IMR-90 (cell line): ENCODE measurements at regions not wholly inside any gene's neighbourhood (a gene's known extent, or its start where the extent isn't known, plus 50 kb on each side); places are given as distances from the start of the nearest gene placed in this dataset.

Experiments
- ATAC-seq: fragments of 200-7000 bp; cut with Tn5 transposase; 2 replicates; pipeline ENCODE4 v1.9.1; 2020; ENCODE audit warnings: low read depth, mild to moderate bottlenecking, moderate library complexity
- BruUV-seq: library from RNA; stranded (reverse); fragments of 400-500 nt; replicated peaks from 2 replicates; lab custom pipeline; 2021; lab: Mats Ljungman, UMichigan
- CTCF ChIA-PET: fragments of 300-600 bp; formaldehyde crosslinking; extraction: SDS; loops from one replicate; lab custom pipeline; 2021; ENCODE audit warnings: antibody characterized with exemption; lab: Yijun Ruan, JAX
- POLR2A ChIA-PET: fragments of 300-600 bp; sonication (Branson Sonifier 250); formaldehyde crosslinking; loops from one replicate; lab custom pipeline; 2022; ENCODE audit warnings: antibody characterized with exemption; ENCODE audit not compliant: unreplicated experiment; lab: Charles Lee
- DNase-seq: peaks from one replicate; pipeline ENCODE4 v3.0.0; 2013
- H2AFZ ChIP-seq: replicated peaks from 2 replicates; pipeline ENCODE3; 2013; ENCODE audit warnings: low read length, mild to moderate bottlenecking; ENCODE audit not compliant: poor library complexity
- H2AK5ac ChIP-seq: 2 replicates; pipeline ENCODE4 v1.6.1; 2013; ENCODE audit warnings: low read depth, low read length, inconsistent platforms
- H2AK9ac ChIP-seq: replicated peaks from 2 replicates; pipeline ENCODE3; 2013; ENCODE audit warnings: mild to moderate bottlenecking, low read depth, low read length, moderate library complexity; ENCODE audit not compliant: poor library complexity
- H2BK120ac ChIP-seq: 2 replicates; pipeline ENCODE4 v1.6.1; 2013; ENCODE audit warnings: low read depth, low read length, inconsistent platforms
- H2BK15ac ChIP-seq: 3 replicates; pipeline ENCODE4 v1.6.1; 2013; ENCODE audit warnings: low read depth, low read length, inconsistent platforms
- H2BK20ac ChIP-seq: 2 replicates; pipeline ENCODE4 v1.6.1; 2013; ENCODE audit warnings: low read depth, mild to moderate bottlenecking, inconsistent platforms, low read length, moderate library complexity
- H2BK5ac ChIP-seq: 2 replicates; pipeline ENCODE4 v1.6.1; 2013; ENCODE audit warnings: mild to moderate bottlenecking, low read depth, low read length, inconsistent platforms; ENCODE audit not compliant: poor library complexity, severe bottlenecking
- H3K14ac ChIP-seq: replicated peaks from 2 replicates; pipeline ENCODE4 v1.6.1; 2013; ENCODE audit warnings: low read depth, low read length, inconsistent platforms
- H3K18ac ChIP-seq: 2 replicates; pipeline ENCODE4 v1.6.1; 2013; ENCODE audit warnings: low read depth, low read length, control low read depth
- H3K23ac ChIP-seq: 2 replicates; pipeline ENCODE4 v1.6.1; 2013; ENCODE audit warnings: low read depth, low read length, inconsistent platforms
- H3K27ac ChIP-seq: 2 replicates; pipeline ENCODE4 v1.5.1; 2013; ENCODE audit warnings: mild to moderate bottlenecking, control low read depth, low read length; ENCODE audit not compliant: insufficient read depth
- H3K27me3 ChIP-seq: 2 replicates; pipeline ENCODE4 v1.6.1; 2013; ENCODE audit warnings: low read length; ENCODE audit not compliant: control insufficient read depth, insufficient read depth
- H3K36me3 ChIP-seq: 2 replicates; pipeline ENCODE4 v1.6.1; 2013; ENCODE audit warnings: low read length, mixed read lengths; ENCODE audit not compliant: control insufficient read depth, insufficient read depth
- H3K4ac ChIP-seq: 2 replicates; pipeline ENCODE4 v1.6.1; 2013; ENCODE audit warnings: low read depth, low read length, inconsistent platforms
- H3K4me1 ChIP-seq: 2 replicates; pipeline ENCODE4 v1.6.1; 2013; ENCODE audit warnings: low read length, mixed read lengths; ENCODE audit not compliant: control insufficient read depth, insufficient read depth
- H3K4me2 ChIP-seq: 2 replicates; pipeline ENCODE4 v1.6.1; 2013; ENCODE audit warnings: low read depth, mild to moderate bottlenecking, control low read depth, low read length, moderate library complexity
- H3K4me3 ChIP-seq: 2 replicates; pipeline ENCODE4 v1.5.1; 2013; ENCODE audit warnings: low read depth, mild to moderate bottlenecking, control low read depth, low read length, moderate library complexity; ENCODE audit not compliant: insufficient read depth
- H3K56ac ChIP-seq: 2 replicates; pipeline ENCODE4 v1.6.1; 2013; ENCODE audit warnings: low read length, inconsistent platforms; ENCODE audit not compliant: insufficient read depth; ENCODE audit errors: extremely low read depth
- H3K79me1 ChIP-seq, 2 experiments: 2 replicates each; pipeline ENCODE4 v1.6.1; 2013; ENCODE audit warnings: low read length in 2 of 2, inconsistent platforms in 1 of 2, low read depth in 1 of 2
- H3K9ac ChIP-seq: 2 replicates; pipeline ENCODE4 v1.6.1; 2013; ENCODE audit warnings: low read depth, low read length, control low read depth
- H3K9me1 ChIP-seq: 2 replicates; pipeline ENCODE4 v1.6.1; 2013; ENCODE audit warnings: low read length, inconsistent platforms; ENCODE audit not compliant: insufficient read depth
- H3K9me3 ChIP-seq: 2 replicates; pipeline ENCODE4 v1.6.1; 2013; ENCODE audit warnings: low read length; ENCODE audit not compliant: control insufficient read depth, insufficient read depth
- H4K20me1 ChIP-seq: 2 replicates; pipeline ENCODE4 v1.6.1; 2013; ENCODE audit warnings: low read length, inconsistent platforms; ENCODE audit not compliant: insufficient read depth
- H4K5ac ChIP-seq: 2 replicates; pipeline ENCODE4 v1.6.1; 2013; ENCODE audit warnings: mild to moderate bottlenecking, low read depth, low read length, control low read depth
- H4K8ac ChIP-seq, 2 experiments: 2 replicates each; pipeline ENCODE4 v1.6.1; 2013; ENCODE audit warnings: low read depth in 2 of 2, low read length in 2 of 2, control low read depth in 1 of 2, inconsistent platforms in 1 of 2
- H4K91ac ChIP-seq: 2 replicates; pipeline ENCODE4 v1.6.1; 2013; ENCODE audit warnings: low read depth, low read length, inconsistent platforms; ENCODE audit not compliant: insufficient read depth
- BHLHE40 ChIP-seq: fragments of 150-350 bp; IDR thresholded peaks from 2 replicates; pipeline ENCODE4 v1.6.1; 2016; ENCODE audit warnings: mild to moderate bottlenecking, low read depth, low read length
- CEBPB ChIP-seq: IDR thresholded peaks from 2 replicates; pipeline ENCODE4 v1.6.1; 2012; ENCODE audit warnings: low read depth, low read length, improper control_type of control experiment
- ELK1 ChIP-seq: fragments of 150-350 bp; IDR thresholded peaks from 2 replicates; pipeline ENCODE4 v1.6.1; 2016; ENCODE audit warnings: low read depth, mild to moderate bottlenecking, low read length, moderate library complexity, borderline replicate concordance
- FOS ChIP-seq: fragments of 150-350 bp; IDR thresholded peaks from 2 replicates; pipeline ENCODE4 v1.6.1; 2016; ENCODE audit warnings: low read depth, low read length
- MAFK ChIP-seq: IDR thresholded peaks from 2 replicates; pipeline ENCODE4 v1.6.1; 2012; ENCODE audit warnings: low read depth, low read length, improper control_type of control experiment
- POLR2A ChIP-seq: IDR thresholded peaks from 2 replicates; pipeline ENCODE4 v1.6.1; 2012; ENCODE audit warnings: mild to moderate bottlenecking, low read depth, low read length
- RCOR1 ChIP-seq: IDR thresholded peaks from 2 replicates; pipeline ENCODE4 v1.6.1; 2012; ENCODE audit warnings: mild to moderate bottlenecking, low read length, improper control_type of control experiment; ENCODE audit not compliant: insufficient replicate concordance
- SMC3 ChIP-seq: fragments of 150-350 bp; IDR thresholded peaks from 2 replicates; pipeline ENCODE4 v1.6.1; 2016; ENCODE audit warnings: low read depth, mild to moderate bottlenecking, antibody characterized with exemption, low read length, moderate library complexity
- dilution Hi-C: fragments of 300-500 bp; cut with HindIII; formaldehyde crosslinking; loops from one replicate; pipeline ENCODE4 v1.14.3; 2018; ENCODE audit warnings: low sequenced_read_pairs; ENCODE audit not compliant: unreplicated experiment
- in situ Hi-C: fragments of 300-500 bp; cut with MboI; formaldehyde crosslinking; loops from 3 replicates; pipeline ENCODE4 v1.14.3; 2019; ENCODE audit warnings: low sequenced_read_pairs, inconsistent platforms, mixed read lengths
- intact Hi-C: fragments of 100-400 bp; cut with micrococcal nuclease; formaldehyde crosslinking; loops from 2 replicates; pipeline ENCODE4 v1.10.0; 2022

GRCh38 chr18:72336786-72337185, 207.4 kb downstream of the CBLN2 start:
- Histone ChIP-seq H3K14ac (no peak overlapping the region), H3K36me3 (no peaks in the 10 kb centered on the region), H2AK9ac (no peak overlapping the region), H3K9me1 (no peaks in the 10 kb centered on the region), H4K20me1 (no peaks in the 10 kb centered on the region), H3K4me1 (no peaks in the 10 kb centered on the region), H4K5ac (no peak overlapping the region), H2BK5ac (no peak overlapping the region), H3K9me3 (no peaks in the 10 kb centered on the region), H3K4me2 (no peak overlapping the region), H2BK15ac (no peak overlapping the region), H3K27me3 (no peaks in the 10 kb centered on the region), H2BK20ac (no peak overlapping the region), H3K56ac (no peak overlapping the region), H2BK120ac (no peak overlapping the region), H3K4ac (no peak overlapping the region), H3K27ac (no peak overlapping the region), H4K8ac (no peak overlapping the region), H3K4me3 (no peak overlapping the region), H2AFZ (no peak overlapping the region), H4K91ac (no peak overlapping the region), H3K23ac (no peak overlapping the region), H3K9ac (no peak overlapping the region), H3K79me1 (no peaks in the 10 kb centered on the region), H3K18ac (no peak overlapping the region), H2AK5ac (no peak overlapping the region)
- DNase-seq (no peak), ATAC-seq (no peak)
- dilution Hi-C loops = no loop called here
- in situ Hi-C loops = no loop called here
- BruUV-seq = no TSS peak
- TF ChIP-seq FOS (no peak), POLR2A (no peak), SMC3 (no peak), CEBPB (no peak), BHLHE40 (no peak), MAFK (no peak), ELK1 (no peak), RCOR1 (no peak)
- ChIA-PET POLR2A (no interaction called here), CTCF (interaction anchor here (0.6 to 1.5 kb wide), 2 partner anchors 14 to 182 kb away, joined by 3 to 5 read pairs; no protein-coding TSS in a partner anchor)
- intact Hi-C loops = no loop called here
